HL-60 (cell line): ENCODE measurements at regions not wholly inside any gene's neighbourhood (a gene's known extent, or its start where the extent isn't known, plus 50 kb on each side); places are given as distances from the start of the nearest gene placed in this dataset.

ENCODE experiments used
- DNase-seq, 2 experiments: peaks; one replicate each; pipeline ENCODE4 v3.0.0-alpha.2; 2010 to 2020; ENCODE audit warnings: low read depth in 1 of 2, low spot score in 1 of 2
- H3K27ac ChIP-seq: fragments of 250-450 bp; sonication (Bioruptor Pico); replicated peaks from 2 replicates; pipeline ENCODE4 v1.5.1; 2020; ENCODE audit warnings: mild to moderate bottlenecking, moderate library complexity
- H3K27me3 ChIP-seq: fragments of 250-450 bp; sonication (Bioruptor Pico); 2 replicates; pipeline ENCODE4 v1.5.1; 2021; ENCODE audit warnings: mild to moderate bottlenecking, moderate library complexity; ENCODE audit not compliant: insufficient read depth, poor library complexity, severe bottlenecking
- H3K4me3 ChIP-seq: replicated peaks from 2 replicates; pipeline ENCODE4 v1.5.1; 2011; ENCODE audit warnings: mild to moderate bottlenecking, control low read depth, low read length; ENCODE audit not compliant: insufficient read depth
- GABPA ChIP-seq: IDR thresholded peaks from 2 replicates; pipeline ENCODE4 v1.6.1; 2012; ENCODE audit warnings: low read depth
- POLR2AphosphoS5 ChIP-seq: IDR thresholded peaks from 2 replicates; pipeline ENCODE4 v1.6.1; 2012; ENCODE audit warnings: low read depth
- SPI1 ChIP-seq: IDR thresholded peaks from 2 replicates; pipeline ENCODE4 v1.6.1; 2012; ENCODE audit warnings: low read depth, mild to moderate bottlenecking, borderline replicate concordance
- TF ChIP-seq, protein P1 (sequence below): IDR thresholded peaks from 2 replicates; pipeline ENCODE4 v1.6.1; 2012; ENCODE audit warnings: low read depth; ENCODE audit not compliant: insufficient replicate concordance
- TF ChIP-seq, protein P2 (sequence below): IDR thresholded peaks from one replicate; pipeline ENCODE4 v1.5.1; 2011; ENCODE audit warnings: low read length, control low read depth, inconsistent platforms; ENCODE audit not compliant: insufficient read depth

DNA sequence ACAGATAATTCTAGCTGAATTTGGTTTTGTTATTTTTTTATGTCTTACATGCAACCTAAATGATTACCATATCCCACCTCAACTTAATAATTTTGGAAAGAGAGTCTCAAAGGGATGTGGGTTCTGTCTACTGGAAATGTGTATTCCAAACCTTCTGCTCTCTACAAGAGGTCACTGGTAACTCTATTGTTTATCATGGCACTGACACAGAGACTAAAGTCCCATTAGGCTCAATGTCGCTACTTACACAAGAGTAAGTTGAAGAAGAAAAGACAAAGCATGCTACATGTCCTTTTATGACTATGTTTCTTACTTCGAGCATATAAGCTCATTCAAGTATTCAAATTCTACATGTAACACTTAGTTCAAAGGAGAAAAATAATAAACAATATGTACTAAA is 460.3 kb upstream of the EPHA6 start:
- Histone ChIP-seq H3K27ac (no peak overlapping the region), H3K4me3 (no peak overlapping the region), H3K27me3 (no peaks in the 10 kb centered on the region)
- DNase-seq: no peak
- TF ChIP-seq, protein P1, sequence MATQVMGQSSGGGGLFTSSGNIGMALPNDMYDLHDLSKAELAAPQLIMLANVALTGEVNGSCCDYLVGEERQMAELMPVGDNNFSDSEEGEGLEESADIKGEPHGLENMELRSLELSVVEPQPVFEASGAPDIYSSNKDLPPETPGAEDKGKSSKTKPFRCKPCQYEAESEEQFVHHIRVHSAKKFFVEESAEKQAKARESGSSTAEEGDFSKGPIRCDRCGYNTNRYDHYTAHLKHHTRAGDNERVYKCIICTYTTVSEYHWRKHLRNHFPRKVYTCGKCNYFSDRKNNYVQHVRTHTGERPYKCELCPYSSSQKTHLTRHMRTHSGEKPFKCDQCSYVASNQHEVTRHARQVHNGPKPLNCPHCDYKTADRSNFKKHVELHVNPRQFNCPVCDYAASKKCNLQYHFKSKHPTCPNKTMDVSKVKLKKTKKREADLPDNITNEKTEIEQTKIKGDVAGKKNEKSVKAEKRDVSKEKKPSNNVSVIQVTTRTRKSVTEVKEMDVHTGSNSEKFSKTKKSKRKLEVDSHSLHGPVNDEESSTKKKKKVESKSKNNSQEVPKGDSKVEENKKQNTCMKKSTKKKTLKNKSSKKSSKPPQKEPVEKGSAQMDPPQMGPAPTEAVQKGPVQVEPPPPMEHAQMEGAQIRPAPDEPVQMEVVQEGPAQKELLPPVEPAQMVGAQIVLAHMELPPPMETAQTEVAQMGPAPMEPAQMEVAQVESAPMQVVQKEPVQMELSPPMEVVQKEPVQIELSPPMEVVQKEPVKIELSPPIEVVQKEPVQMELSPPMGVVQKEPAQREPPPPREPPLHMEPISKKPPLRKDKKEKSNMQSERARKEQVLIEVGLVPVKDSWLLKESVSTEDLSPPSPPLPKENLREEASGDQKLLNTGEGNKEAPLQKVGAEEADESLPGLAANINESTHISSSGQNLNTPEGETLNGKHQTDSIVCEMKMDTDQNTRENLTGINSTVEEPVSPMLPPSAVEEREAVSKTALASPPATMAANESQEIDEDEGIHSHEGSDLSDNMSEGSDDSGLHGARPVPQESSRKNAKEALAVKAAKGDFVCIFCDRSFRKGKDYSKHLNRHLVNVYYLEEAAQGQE: no peak
- TF ChIP-seq GABPA (no peak), SPI1 (no peak), POLR2AphosphoS5 (no peak)
- TF ChIP-seq, protein P2, sequence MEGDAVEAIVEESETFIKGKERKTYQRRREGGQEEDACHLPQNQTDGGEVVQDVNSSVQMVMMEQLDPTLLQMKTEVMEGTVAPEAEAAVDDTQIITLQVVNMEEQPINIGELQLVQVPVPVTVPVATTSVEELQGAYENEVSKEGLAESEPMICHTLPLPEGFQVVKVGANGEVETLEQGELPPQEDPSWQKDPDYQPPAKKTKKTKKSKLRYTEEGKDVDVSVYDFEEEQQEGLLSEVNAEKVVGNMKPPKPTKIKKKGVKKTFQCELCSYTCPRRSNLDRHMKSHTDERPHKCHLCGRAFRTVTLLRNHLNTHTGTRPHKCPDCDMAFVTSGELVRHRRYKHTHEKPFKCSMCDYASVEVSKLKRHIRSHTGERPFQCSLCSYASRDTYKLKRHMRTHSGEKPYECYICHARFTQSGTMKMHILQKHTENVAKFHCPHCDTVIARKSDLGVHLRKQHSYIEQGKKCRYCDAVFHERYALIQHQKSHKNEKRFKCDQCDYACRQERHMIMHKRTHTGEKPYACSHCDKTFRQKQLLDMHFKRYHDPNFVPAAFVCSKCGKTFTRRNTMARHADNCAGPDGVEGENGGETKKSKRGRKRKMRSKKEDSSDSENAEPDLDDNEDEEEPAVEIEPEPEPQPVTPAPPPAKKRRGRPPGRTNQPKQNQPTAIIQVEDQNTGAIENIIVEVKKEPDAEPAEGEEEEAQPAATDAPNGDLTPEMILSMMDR: no peak

DNA sequence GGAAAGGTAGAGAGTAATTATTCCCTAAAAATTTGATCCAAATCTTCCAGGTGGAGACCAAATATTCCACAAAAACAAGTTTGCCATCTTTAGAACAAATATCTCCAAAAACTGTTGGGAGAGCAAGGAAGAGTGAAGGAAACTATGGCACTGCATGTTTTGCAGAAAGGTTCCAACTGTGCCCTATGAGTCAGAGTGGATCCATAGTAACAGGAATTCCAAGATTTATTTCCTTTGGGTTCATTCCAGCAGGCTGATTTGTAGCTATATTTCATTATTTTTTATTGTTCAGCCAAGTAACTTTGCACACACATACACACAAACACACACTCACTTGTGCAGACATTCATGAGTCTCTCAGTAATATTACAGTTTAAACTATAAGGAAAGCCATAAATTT is 459.7 kb upstream of the EPHA6 start:
- no peaks in the 10 kb centered on the region for H3K27me3 ChIP-seq
- DNase-seq: no peak
- H3K4me3 ChIP-seq: no peak overlapping the region
- TF ChIP-seq, protein P1: no peak
- no peak overlapping the region for H3K27ac ChIP-seq

DNA sequence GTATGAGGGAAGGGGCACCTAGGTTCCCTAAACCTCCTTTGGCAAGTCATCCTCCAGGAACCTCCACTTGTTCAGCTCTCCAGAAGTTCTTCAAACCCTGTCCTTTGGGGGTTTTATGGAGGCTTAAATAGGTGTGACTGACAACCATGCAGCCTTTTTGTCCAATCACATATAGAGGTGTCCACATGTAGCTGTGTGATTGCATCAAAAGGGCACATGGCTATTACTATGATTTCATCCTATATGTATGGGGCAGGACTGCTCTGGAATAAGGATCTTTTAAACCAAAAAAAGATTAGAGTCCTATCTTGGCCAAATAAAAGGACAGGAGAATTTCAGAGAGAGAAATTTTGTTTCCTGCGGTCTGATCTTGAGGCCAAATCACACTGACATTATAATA is 453.2 kb upstream of the EPHA6 start:
- Histone ChIP-seq H3K27ac (no peak overlapping the region), H3K27me3 (no peaks in the 10 kb centered on the region)
- TF ChIP-seq, protein P1: no peak
- TF ChIP-seq, protein P2: no peak
- TF ChIP-seq GABPA (no peak), POLR2AphosphoS5 (no peak), SPI1 (no peak)

DNA sequence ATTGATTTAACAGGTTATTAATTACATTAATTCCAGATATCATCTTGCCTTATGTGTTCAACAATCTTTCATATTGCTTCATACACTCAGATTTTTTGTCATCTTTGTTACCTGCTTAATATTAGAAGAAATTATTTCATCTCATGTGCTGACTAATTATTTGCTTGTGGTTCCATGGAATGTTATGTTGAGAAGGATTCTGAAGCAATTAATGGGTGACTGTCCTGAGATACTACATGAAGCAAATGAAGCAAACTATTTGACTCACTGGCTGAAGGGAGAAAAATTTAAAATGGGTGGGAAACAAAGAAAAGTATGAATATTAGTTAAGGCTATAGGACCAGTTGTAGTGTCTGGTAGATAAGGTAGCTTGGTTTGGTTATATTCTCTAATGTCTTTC is 443.8 kb upstream of the EPHA6 start:
- Histone ChIP-seq H3K4me3 (no peak overlapping the region), H3K27ac (no peak overlapping the region), H3K27me3 (no peaks in the 10 kb centered on the region)
- no peak for DNase-seq
- TF ChIP-seq POLR2AphosphoS5 (no peak), GABPA (no peak), SPI1 (no peak)
- TF ChIP-seq, protein P2: no peak
- TF ChIP-seq, protein P1: no peak

More for the DNA sequence above, 453.2 kb upstream of the EPHA6 start:
- no peak for DNase-seq
- H3K4me3 ChIP-seq: no peak overlapping the region
